ENCODE measurements at regions not wholly inside any gene's neighbourhood (a gene's known extent, or its start where the extent isn't known, plus 50 kb on each side); places are given as distances from the start of the nearest gene placed in this dataset.

GRCh38 chr4:81629366-81629765, 157.7 kb upstream of the RASGEF1B start:
- TF ChIP-seq CTCF (IDR thresholded peaks at IDR 0.05; ENCODE audit: low read length) (no peak), EZH2 (IDR thresholded peaks at IDR 0.05; ENCODE audit: borderline replicate concordance, low read length) (no peak)

Measured in OCI-LY1 (cell line).